Islet precursor cell (in vitro differentiated cells): ENCODE measurements at regions not wholly inside any gene's neighbourhood (a gene's known extent, or its start where the extent isn't known, plus 50 kb on each side); places are given as distances from the start of the nearest gene placed in this dataset.
A peak's percentile ranks its signal among the peaks of the same experiment; 100 is the strongest.
"Not testable (repeated sequence)": the region's sequence is repeated elsewhere in the genome, so short reads cannot be mapped to it uniquely, and the experiment has no call there.

Experiments used
- DNase-seq: peaks from one replicate; pipeline ENCODE4 v3.0.0-alpha.2; 2018

- DNase-seq = no peak
Observed at GRCh38 chr3:59401924-59402323, 352.1 kb upstream of the CFAP20DC start.

GRCh38 chr3:59392116-59392515, 342.3 kb upstream of the CFAP20DC start:
- no peak for DNase-seq

- DNase-seq = no peak
Observed at GRCh38 chr3:59391131-59391530, 341.3 kb upstream of the CFAP20DC start.

- no peak for DNase-seq
Observed at GRCh38 chr3:59388555-59389270, 338.9 kb upstream of the CFAP20DC start.

GRCh38 chr3:59386165-59386564, 336.3 kb upstream of the CFAP20DC start:
- DNase-seq = no peak

- no peak for DNase-seq
Observed at GRCh38 chr3:59385547-59385946, 335.7 kb upstream of the CFAP20DC start.

GRCh38 chr3:59381282-59381681, 331.5 kb upstream of the CFAP20DC start:
- DNase-seq = no peak

GRCh38 chr3:59380146-59380545, 330.3 kb upstream of the CFAP20DC start:
- no peak for DNase-seq

- no peak for DNase-seq
Observed at GRCh38 chr3:59374818-59375211, 325.0 kb upstream of the CFAP20DC start.

- no peak for DNase-seq
Observed at GRCh38 chr3:59374091-59374817, 324.4 kb upstream of the CFAP20DC start.

- DNase-seq = no peak
Observed at GRCh38 chr3:59372346-59372745, 322.5 kb upstream of the CFAP20DC start.

- DNase-seq = no peak
Observed at GRCh38 chr3:59368900-59369675, 319.3 kb upstream of the CFAP20DC start.

- DNase-seq = no peak
Observed at GRCh38 chr3:59367150-59367549, 317.3 kb upstream of the CFAP20DC start.

- no peak for DNase-seq
Observed at GRCh38 chr3:59366218-59366617, 316.4 kb upstream of the CFAP20DC start.

- no peak for DNase-seq
Observed at GRCh38 chr3:59364496-59364895, 314.7 kb upstream of the CFAP20DC start.

- DNase-seq = not testable (repeated sequence)
Observed at GRCh38 chr3:59360312-59360711, 310.5 kb upstream of the CFAP20DC start.

GRCh38 chr3:59341459-59341858, 291.6 kb upstream of the CFAP20DC start:
- DNase-seq = no peak

- no peak for DNase-seq
Observed at GRCh38 chr3:59339818-59340217, 290.0 kb upstream of the CFAP20DC start.

- DNase-seq = no peak
Observed at GRCh38 chr3:59338934-59339333, 289.1 kb upstream of the CFAP20DC start.

GRCh38 chr3:59335338-59335737, 285.5 kb upstream of the CFAP20DC start:
- no peak for DNase-seq

GRCh38 chr3:59334585-59334984, 284.8 kb upstream of the CFAP20DC start:
- no peak for DNase-seq

GRCh38 chr3:59327376-59327808, 277.6 kb upstream of the CFAP20DC start:
- peak; percentile 58 for DNase-seq

- no peak for DNase-seq
Observed at GRCh38 chr3:59326246-59327024, 276.6 kb upstream of the CFAP20DC start.
